GM18951 (cell line): ENCODE measurements at regions not wholly inside any gene's neighbourhood (a gene's known extent, or its start where the extent isn't known, plus 50 kb on each side); places are given as distances from the start of the nearest gene placed in this dataset.

Source experiments
- POLR2A ChIP-seq: IDR thresholded peaks from 4 replicates; pipeline ENCODE4 v1.6.1; 2011; ENCODE audit warnings: mild to moderate bottlenecking; ENCODE audit not compliant: insufficient read length, insufficient read depth; ENCODE audit errors: extremely low read depth
- in situ Hi-C: fragments of 300-500 bp; cut with MboI; formaldehyde crosslinking; loops from one replicate; pipeline ENCODE4 v1.12.0; 2022; ENCODE audit warnings: low sequenced_read_pairs, mixed read lengths, inconsistent platforms; ENCODE audit not compliant: unreplicated experiment

GRCh38 chr2:220296174-220296573 lies 668.7 kb downstream of the SLC4A3 start:
- in situ Hi-C loops: no loop called here
- TF ChIP-seq POLR2A: no peak

GRCh38 chr2:220297093-220297492 lies 669.7 kb downstream of the SLC4A3 start:
- no peak for TF ChIP-seq POLR2A
- in situ Hi-C loops: no loop called here

- in situ Hi-C loops: no loop called here
- no peak for TF ChIP-seq POLR2A
These were observed 673.4 kb downstream of the SLC4A3 start for GRCh38 chr2:220300806-220301205.

- in situ Hi-C loops: no loop called here
These were observed 675.3 kb downstream of the SLC4A3 start for GRCh38 chr2:220302756-220303155.

GRCh38 chr2:220309215-220309614 lies 681.8 kb downstream of the SLC4A3 start:
- in situ Hi-C loops: no loop called here
- no peak for TF ChIP-seq POLR2A

More at GRCh38 chr2:220302756-220303155, 675.3 kb downstream of the SLC4A3 start:
- TF ChIP-seq POLR2A: no peak

- no peak for TF ChIP-seq POLR2A
- in situ Hi-C loops: no loop called here
These were observed 683.0 kb downstream of the SLC4A3 start for GRCh38 chr2:220310451-220310861.

GRCh38 chr2:220315098-220315823 lies 687.8 kb downstream of the SLC4A3 start:
- in situ Hi-C loops: no loop called here
- no peak for TF ChIP-seq POLR2A

GRCh38 chr2:220318037-220318436 lies 690.6 kb downstream of the SLC4A3 start:
- in situ Hi-C loops: no loop called here
- TF ChIP-seq POLR2A: no peak

GRCh38 chr2:220318508-220318907 lies 691.1 kb downstream of the SLC4A3 start:
- in situ Hi-C loops: no loop called here
- no peak for TF ChIP-seq POLR2A

- in situ Hi-C loops: no loop called here
These were observed 692.9 kb downstream of the SLC4A3 start for GRCh38 chr2:220320326-220320725.

GRCh38 chr2:220332886-220333285 lies 705.5 kb downstream of the SLC4A3 start:
- TF ChIP-seq POLR2A: no peak
- in situ Hi-C loops: no loop called here

More at GRCh38 chr2:220320326-220320725, 692.9 kb downstream of the SLC4A3 start:
- TF ChIP-seq POLR2A: no peak

GRCh38 chr2:220334210-220334609 lies 706.8 kb downstream of the SLC4A3 start:
- no peak for TF ChIP-seq POLR2A
- in situ Hi-C loops: no loop called here

- TF ChIP-seq POLR2A: no peak
- in situ Hi-C loops: no loop called here
These were observed 707.6 kb downstream of the SLC4A3 start for GRCh38 chr2:220334871-220335590.

GRCh38 chr2:220335591-220335915 lies 708.1 kb downstream of the SLC4A3 start:
- in situ Hi-C loops: no loop called here
- no peak for TF ChIP-seq POLR2A
